ENCODE measurements at regions not wholly inside any gene's neighbourhood (a gene's known extent, or its start where the extent isn't known, plus 50 kb on each side); places are given as distances from the start of the nearest gene placed in this dataset.

GRCh38 chr5:17161662-17162061 lies 55.8 kb upstream of the BASP1 start:
- TF ChIP-seq, protein P1, sequence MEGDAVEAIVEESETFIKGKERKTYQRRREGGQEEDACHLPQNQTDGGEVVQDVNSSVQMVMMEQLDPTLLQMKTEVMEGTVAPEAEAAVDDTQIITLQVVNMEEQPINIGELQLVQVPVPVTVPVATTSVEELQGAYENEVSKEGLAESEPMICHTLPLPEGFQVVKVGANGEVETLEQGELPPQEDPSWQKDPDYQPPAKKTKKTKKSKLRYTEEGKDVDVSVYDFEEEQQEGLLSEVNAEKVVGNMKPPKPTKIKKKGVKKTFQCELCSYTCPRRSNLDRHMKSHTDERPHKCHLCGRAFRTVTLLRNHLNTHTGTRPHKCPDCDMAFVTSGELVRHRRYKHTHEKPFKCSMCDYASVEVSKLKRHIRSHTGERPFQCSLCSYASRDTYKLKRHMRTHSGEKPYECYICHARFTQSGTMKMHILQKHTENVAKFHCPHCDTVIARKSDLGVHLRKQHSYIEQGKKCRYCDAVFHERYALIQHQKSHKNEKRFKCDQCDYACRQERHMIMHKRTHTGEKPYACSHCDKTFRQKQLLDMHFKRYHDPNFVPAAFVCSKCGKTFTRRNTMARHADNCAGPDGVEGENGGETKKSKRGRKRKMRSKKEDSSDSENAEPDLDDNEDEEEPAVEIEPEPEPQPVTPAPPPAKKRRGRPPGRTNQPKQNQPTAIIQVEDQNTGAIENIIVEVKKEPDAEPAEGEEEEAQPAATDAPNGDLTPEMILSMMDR (IDR thresholded peaks at IDR 0.05) = no peak
- TF ChIP-seq POLR2A (IDR thresholded peaks at IDR 0.05) = no peak
